AG10803 (cell line): ENCODE measurements at regions not wholly inside any gene's neighbourhood (a gene's known extent, or its start where the extent isn't known, plus 50 kb on each side); places are given as distances from the start of the nearest gene placed in this dataset.

Experiments used
- DNase-seq: peaks from one replicate; pipeline ENCODE4 v3.0.0; 2010; ENCODE audit warnings: low read depth
- H3K4me3 ChIP-seq: 2 replicates; pipeline ENCODE4 v1.5.1; 2011; ENCODE audit warnings: mild to moderate bottlenecking, low read length, control low read depth
- CTCF ChIP-seq: conservative IDR thresholded peaks from 2 replicates; pipeline ENCODE4 v1.5.1; 2011; ENCODE audit warnings: mild to moderate bottlenecking, low read length, control low read depth, inconsistent platforms

DNA sequence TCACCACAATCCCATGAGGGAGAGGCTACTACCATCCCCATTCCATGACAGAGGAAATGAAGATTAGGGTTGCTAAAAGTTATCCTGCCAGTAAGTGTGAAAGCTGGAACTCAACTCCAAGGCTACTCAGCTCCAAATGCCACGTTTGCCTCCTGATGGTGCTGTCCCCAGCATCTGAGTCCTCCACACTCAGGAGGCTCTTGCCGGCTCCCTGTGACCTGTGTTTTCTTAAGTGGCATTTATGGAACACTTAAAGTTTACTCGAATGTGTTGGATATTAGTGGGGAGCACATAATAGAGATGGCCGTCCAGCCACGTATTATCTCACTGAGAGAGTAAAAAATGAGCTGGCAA is 267.9 kb downstream of the CBLN1 start:
- H3K4me3 ChIP-seq, result no peak overlapping the region
- DNase-seq, result no peak
- TF ChIP-seq CTCF, result no peak

- H3K4me3 ChIP-seq, result no peak overlapping the region
- no peak for TF ChIP-seq CTCF
- DNase-seq, result no peak
Observed at GRCh38 chr16:49012961-49013726, 268.5 kb downstream of the CBLN1 start.

- no peak overlapping the region for H3K4me3 ChIP-seq
- no peak for DNase-seq
Observed at GRCh38 chr16:49011901-49012300, 269.7 kb downstream of the CBLN1 start.

GRCh38 chr16:49010879-49011278 is 270.8 kb downstream of the CBLN1 start:
- no peak for TF ChIP-seq CTCF
- DNase-seq, result no peak
- no peak overlapping the region for H3K4me3 ChIP-seq

More at GRCh38 chr16:49011901-49012300, 269.7 kb downstream of the CBLN1 start:
- TF ChIP-seq CTCF, result no peak

DNA sequence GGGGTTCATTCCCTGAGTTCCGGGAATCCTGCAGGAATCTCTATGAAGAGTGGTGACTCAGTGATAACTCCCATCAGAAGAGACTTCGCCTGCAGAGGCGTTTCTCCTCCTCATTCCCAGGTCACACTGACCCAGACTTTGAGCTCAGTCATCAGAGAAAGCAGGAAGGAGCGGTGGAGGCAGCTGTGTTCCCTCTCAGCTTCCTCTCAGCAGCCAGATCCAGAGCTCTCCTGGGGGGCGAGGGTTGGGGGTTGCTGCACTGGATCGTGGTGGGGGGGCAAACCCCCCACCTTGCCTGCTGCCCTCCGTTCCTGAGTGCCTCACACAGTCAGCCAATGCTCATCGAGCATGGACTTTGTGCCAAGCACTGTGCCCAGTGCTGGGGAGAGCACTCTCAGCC is 271.2 kb downstream of the CBLN1 start:
- no peak for TF ChIP-seq CTCF
- no peak overlapping the region for H3K4me3 ChIP-seq
- no peak for DNase-seq

GRCh38 chr16:49009204-49009603 is 272.4 kb downstream of the CBLN1 start:
- DNase-seq, result no peak
- TF ChIP-seq CTCF, result no peak
- no peak overlapping the region for H3K4me3 ChIP-seq

GRCh38 chr16:49003992-49004391 is 277.6 kb downstream of the CBLN1 start:
- no peak overlapping the region for H3K4me3 ChIP-seq
- no peak for TF ChIP-seq CTCF
- no peak for DNase-seq
